ENCODE measurements at regions not wholly inside any gene's neighbourhood (a gene's known extent, or its start where the extent isn't known, plus 50 kb on each side); places are given as distances from the start of the nearest gene placed in this dataset.

DNA sequence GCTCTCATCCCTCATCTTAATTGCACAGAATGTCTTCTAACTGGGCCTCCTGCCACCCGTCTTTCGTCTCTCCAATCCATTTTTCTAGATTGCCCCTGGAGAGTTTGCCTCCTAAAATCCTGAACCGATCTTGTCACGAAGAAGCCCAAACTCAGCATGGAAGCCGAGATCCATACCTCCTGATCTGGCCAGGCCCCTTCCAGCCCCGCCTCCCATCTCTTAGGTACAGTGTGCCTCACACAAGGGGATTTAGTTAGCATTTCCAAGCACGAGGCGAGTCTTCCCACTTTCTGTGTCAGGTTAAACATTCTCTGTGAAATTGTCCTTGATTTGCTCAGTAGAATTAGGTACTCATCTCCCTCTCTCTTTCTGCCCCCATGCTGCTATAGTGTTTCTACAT lies 80.0 kb upstream of the TENM3 start:
- intact Hi-C loops (cut with DNase I) = no loop called here
- Histone ChIP-seq H3K27ac (ENCODE audit: low read depth in 2 of 2, low read length in 2 of 2) (no peak overlapping the region), H3K27me3 (ENCODE audit: control insufficient read depth, insufficient read depth, low read length) (no peaks in the 10 kb centered on the region), H3K4me1 (ENCODE audit: control insufficient read depth in 2 of 3, insufficient read depth in 2 of 3, low read depth in 1 of 3, low read length in 3 of 3) (no peaks in the 10 kb centered on the region), H3K4me3 (ENCODE audit: low read length in 3 of 3) (no peak overlapping the region), H3K36me3 (ENCODE audit: control insufficient read depth in 2 of 3, insufficient read depth in 3 of 3, low read length in 3 of 3) (no peaks in the 10 kb centered on the region), H3K9ac (ENCODE audit: low read length in 3 of 3) (no peak overlapping the region), H3K9me3 (ENCODE audit: control insufficient read depth in 2 of 3, insufficient read depth in 1 of 3, low read length in 3 of 3) (no peaks in the 10 kb centered on the region)
- FAIRE-seq = no peak
- no peak for DNase-seq
- TF ChIP-seq, protein P1, sequence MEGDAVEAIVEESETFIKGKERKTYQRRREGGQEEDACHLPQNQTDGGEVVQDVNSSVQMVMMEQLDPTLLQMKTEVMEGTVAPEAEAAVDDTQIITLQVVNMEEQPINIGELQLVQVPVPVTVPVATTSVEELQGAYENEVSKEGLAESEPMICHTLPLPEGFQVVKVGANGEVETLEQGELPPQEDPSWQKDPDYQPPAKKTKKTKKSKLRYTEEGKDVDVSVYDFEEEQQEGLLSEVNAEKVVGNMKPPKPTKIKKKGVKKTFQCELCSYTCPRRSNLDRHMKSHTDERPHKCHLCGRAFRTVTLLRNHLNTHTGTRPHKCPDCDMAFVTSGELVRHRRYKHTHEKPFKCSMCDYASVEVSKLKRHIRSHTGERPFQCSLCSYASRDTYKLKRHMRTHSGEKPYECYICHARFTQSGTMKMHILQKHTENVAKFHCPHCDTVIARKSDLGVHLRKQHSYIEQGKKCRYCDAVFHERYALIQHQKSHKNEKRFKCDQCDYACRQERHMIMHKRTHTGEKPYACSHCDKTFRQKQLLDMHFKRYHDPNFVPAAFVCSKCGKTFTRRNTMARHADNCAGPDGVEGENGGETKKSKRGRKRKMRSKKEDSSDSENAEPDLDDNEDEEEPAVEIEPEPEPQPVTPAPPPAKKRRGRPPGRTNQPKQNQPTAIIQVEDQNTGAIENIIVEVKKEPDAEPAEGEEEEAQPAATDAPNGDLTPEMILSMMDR (IDR thresholded peaks at IDR 0.05; ENCODE audit: borderline replicate concordance, extremely low read depth, insufficient read depth) = no peak

DNA sequence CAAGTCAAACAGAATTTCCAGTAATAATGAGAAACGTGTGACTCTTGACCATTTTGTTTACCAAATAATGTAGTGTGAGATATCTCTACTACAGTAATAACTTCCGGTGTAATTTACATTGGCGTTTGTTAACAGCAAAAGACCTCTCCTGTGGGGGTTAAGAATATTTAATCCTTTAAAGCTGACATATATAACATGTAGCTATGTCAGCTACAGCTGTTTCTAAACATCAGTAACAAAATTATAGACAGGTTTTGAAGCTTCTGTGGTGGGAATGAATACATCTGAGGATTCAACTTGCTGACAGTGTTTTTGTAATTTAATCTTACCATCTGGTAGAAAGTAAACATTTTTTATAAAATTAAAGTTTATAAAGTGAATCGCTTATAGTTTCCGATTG lies 73.6 kb upstream of the TENM3 start:
- H3K9ac ChIP-seq (ENCODE audit: low read length in 3 of 3) = no peak overlapping the region
- H3K4me3 ChIP-seq (ENCODE audit: low read length in 3 of 3) = no peak overlapping the region
- H3K4me1 ChIP-seq (ENCODE audit: control insufficient read depth in 2 of 3, insufficient read depth in 2 of 3, low read depth in 1 of 3, low read length in 3 of 3) = no peaks in the 10 kb centered on the region
- intact Hi-C loops (cut with DNase I) = no loop called here
- TF ChIP-seq, protein P1 (IDR thresholded peaks at IDR 0.05; ENCODE audit: borderline replicate concordance, extremely low read depth, insufficient read depth) = no peak
- no peaks in the 10 kb centered on the region for H3K9me3 ChIP-seq (ENCODE audit: control insufficient read depth in 2 of 3, insufficient read depth in 1 of 3, low read length in 3 of 3)
- H3K27ac ChIP-seq (ENCODE audit: low read depth in 2 of 2, low read length in 2 of 2) = no peak overlapping the region
- no peaks in the 10 kb centered on the region for H3K36me3 ChIP-seq (ENCODE audit: control insufficient read depth in 2 of 3, insufficient read depth in 3 of 3, low read length in 3 of 3)
- FAIRE-seq (no peak), DNase-seq (no peak)
- no peaks in the 10 kb centered on the region for H3K27me3 ChIP-seq (ENCODE audit: control insufficient read depth, insufficient read depth, low read length)

DNA sequence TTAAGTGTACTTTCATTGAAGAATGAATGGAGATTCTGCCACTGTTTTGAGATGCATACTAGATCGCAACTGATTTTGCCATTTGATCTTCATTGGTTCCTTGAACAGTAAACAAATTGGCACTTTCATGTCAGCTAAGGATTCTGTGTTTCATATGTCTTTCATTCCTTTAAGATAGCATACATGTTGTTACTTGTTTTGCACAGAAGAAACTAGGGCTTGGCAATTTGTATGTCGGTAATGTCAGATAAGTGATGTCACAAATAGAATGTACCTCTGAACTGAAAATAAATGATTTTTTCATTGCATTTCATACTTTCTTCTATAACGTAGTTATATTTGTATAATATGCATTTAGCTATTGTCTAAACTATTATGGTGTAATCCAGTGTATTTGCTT lies 73.2 kb upstream of the TENM3 start:
- intact Hi-C loops (cut with DNase I) = no loop called here
- no peaks in the 10 kb centered on the region for H3K36me3 ChIP-seq (ENCODE audit: control insufficient read depth in 2 of 3, insufficient read depth in 3 of 3, low read length in 3 of 3)
- H3K27ac ChIP-seq (ENCODE audit: low read depth in 2 of 2, low read length in 2 of 2) = no peak overlapping the region
- H3K9ac ChIP-seq (ENCODE audit: low read length in 3 of 3) = no peak overlapping the region
- no peaks in the 10 kb centered on the region for H3K27me3 ChIP-seq (ENCODE audit: control insufficient read depth, insufficient read depth, low read length)
- no peaks in the 10 kb centered on the region for H3K4me1 ChIP-seq (ENCODE audit: control insufficient read depth in 2 of 3, insufficient read depth in 2 of 3, low read depth in 1 of 3, low read length in 3 of 3)
- DNase-seq (no peak), FAIRE-seq (no peak)
- TF ChIP-seq, protein P1 (IDR thresholded peaks at IDR 0.05; ENCODE audit: borderline replicate concordance, extremely low read depth, insufficient read depth) = no peak
- no peaks in the 10 kb centered on the region for H3K9me3 ChIP-seq (ENCODE audit: control insufficient read depth in 2 of 3, insufficient read depth in 1 of 3, low read length in 3 of 3)
- H3K4me3 ChIP-seq (ENCODE audit: low read length in 3 of 3) = no peak overlapping the region

DNA sequence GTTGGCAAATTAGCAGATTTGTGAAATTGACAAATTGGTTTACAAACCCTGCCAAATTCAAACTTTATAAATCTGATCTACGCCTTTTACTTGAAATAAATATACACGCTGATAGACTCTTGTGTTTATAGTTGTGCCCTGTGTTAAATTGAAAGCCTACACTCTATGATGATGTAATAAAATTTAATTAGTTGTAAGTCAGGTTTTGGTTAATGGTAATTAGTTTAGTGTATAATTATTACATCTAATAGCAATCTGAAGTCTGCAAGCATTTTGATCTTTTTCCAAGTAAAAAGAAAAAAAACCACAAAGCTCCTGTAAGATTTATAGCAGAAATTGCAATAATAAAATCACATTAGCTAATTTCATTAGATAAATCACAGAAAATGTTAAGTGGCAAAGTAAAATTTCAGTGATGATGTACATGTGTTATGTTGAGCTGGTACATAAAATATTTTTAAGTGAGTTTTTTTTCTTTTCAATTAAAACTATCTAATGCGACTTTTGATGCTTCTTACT lies 72.7 kb upstream of the TENM3 start:
- Histone ChIP-seq H3K27ac (ENCODE audit: low read depth in 2 of 2, low read length in 2 of 2) (no peak overlapping the region), H3K4me3 (ENCODE audit: low read length in 3 of 3) (no peak overlapping the region), H3K27me3 (ENCODE audit: control insufficient read depth, insufficient read depth, low read length) (no peaks in the 10 kb centered on the region), H3K36me3 (ENCODE audit: control insufficient read depth in 2 of 3, insufficient read depth in 3 of 3, low read length in 3 of 3) (no peaks in the 10 kb centered on the region), H3K4me1 (ENCODE audit: control insufficient read depth in 2 of 3, insufficient read depth in 2 of 3, low read depth in 1 of 3, low read length in 3 of 3) (no peaks in the 10 kb centered on the region), H3K9me3 (ENCODE audit: control insufficient read depth in 2 of 3, insufficient read depth in 1 of 3, low read length in 3 of 3) (no peaks in the 10 kb centered on the region), H3K9ac (ENCODE audit: low read length in 3 of 3) (no peak overlapping the region)
- no peak for DNase-seq
- TF ChIP-seq, protein P1 (IDR thresholded peaks at IDR 0.05; ENCODE audit: borderline replicate concordance, extremely low read depth, insufficient read depth) = no peak
- no peak for FAIRE-seq
- intact Hi-C loops (cut with DNase I) = no loop called here

Measured in kidney (tissue), 13 donors.